H1 (cell line): ENCODE measurements at regions not wholly inside any gene's neighbourhood (a gene's known extent, or its start where the extent isn't known, plus 50 kb on each side); places are given as distances from the start of the nearest gene placed in this dataset.
A peak's percentile ranks its signal among the peaks of the same experiment; 100 is the strongest.

ENCODE experiments used
- CTCF ChIA-PET: fragments of 300-600 bp; sonication (Branson Sonifier 250); formaldehyde crosslinking; loops from one replicate; lab custom pipeline; 2021; ENCODE audit not compliant: partially characterized antibody; lab: Charles Lee
- POLR2A ChIA-PET: fragments of 300-600 bp; sonication (Branson Sonifier 250); formaldehyde crosslinking; loops from one replicate; lab custom pipeline; 2021; ENCODE audit warnings: inconsistent platforms; ENCODE audit not compliant: partially characterized antibody; lab: Charles Lee
- DNase-seq, 2 experiments: peaks; one replicate each; pipeline versions ENCODE4 v3.0.0 to v3.0.0-alpha.2; 2010 to 2022; ENCODE audit warnings: low spot score in 2 of 2, low read depth in 1 of 2, mixed read lengths in 1 of 2
- FAIRE-seq: peaks from 2 replicates; lab custom pipeline; 2011; peaks lifted over from hg19 to GRCh38; lab: Jason Lieb, UNC
- H2AFZ ChIP-seq: 2 replicates; pipeline ENCODE4 v1.8.1; 2012; ENCODE audit warnings: low read length, inconsistent platforms
- H2AK5ac ChIP-seq: 2 replicates; pipeline ENCODE4 v1.6.1; 2013; ENCODE audit warnings: low read depth, low read length
- H2BK120ac ChIP-seq: replicated peaks from 2 replicates; pipeline ENCODE3; 2013; ENCODE audit warnings: low read depth, low read length, inconsistent platforms
- H2BK12ac ChIP-seq: 2 replicates; pipeline ENCODE4 v1.6.1; 2013; ENCODE audit warnings: low read depth, low read length
- H2BK15ac ChIP-seq: 2 replicates; pipeline ENCODE4 v1.6.1; 2013; ENCODE audit warnings: low read length
- H2BK20ac ChIP-seq: 2 replicates; pipeline ENCODE4 v1.6.1; 2013; ENCODE audit warnings: low read length
- H2BK5ac ChIP-seq: 2 replicates; pipeline ENCODE4 v1.6.1; 2013; ENCODE audit warnings: low read depth, low read length
- H3K14ac ChIP-seq: 2 replicates; pipeline ENCODE4 v1.6.1; 2013; ENCODE audit warnings: inconsistent platforms; ENCODE audit not compliant: insufficient read length
- H3K18ac ChIP-seq: 2 replicates; pipeline ENCODE4 v1.6.1; 2013; ENCODE audit warnings: low read length; ENCODE audit errors: extremely low read depth
- H3K23ac ChIP-seq: 2 replicates; pipeline ENCODE4 v1.6.1; 2013; ENCODE audit warnings: inconsistent platforms; ENCODE audit not compliant: insufficient read length
- H3K23me2 ChIP-seq: 2 replicates; pipeline ENCODE4 v1.6.1; 2013; ENCODE audit warnings: low read depth, low read length
- H3K27ac ChIP-seq: 2 replicates; pipeline ENCODE4 v1.6.1; 2011; ENCODE audit warnings: low read depth, low read length, inconsistent platforms
- H3K27me3 ChIP-seq, 4 experiments: replicated peaks in 1 of 4; 1 replicate in 1 of 4; 2 replicates in 3 of 4; pipeline versions ENCODE4 v1.6.1 to v1.8.1; 2011 to 2013; ENCODE audit warnings: low read length in 3 of 4, mild to moderate bottlenecking in 3 of 4, inconsistent platforms in 2 of 4, mixed read lengths in 2 of 4, moderate library complexity in 1 of 4; ENCODE audit not compliant: control insufficient read depth in 3 of 4, insufficient read depth in 3 of 4; ENCODE audit errors: extremely low read depth in 1 of 4
- H3K36me3 ChIP-seq, 4 experiments: 2 replicates each; pipeline versions ENCODE4 v1.6.1 to v1.8.1; 2011 to 2013; ENCODE audit warnings: mild to moderate bottlenecking in 4 of 4, low read length in 3 of 4, moderate library complexity in 2 of 4, control low read depth in 1 of 4, inconsistent platforms in 1 of 4; ENCODE audit not compliant: insufficient read depth in 4 of 4, control insufficient read depth in 2 of 4
- H3K4ac ChIP-seq: replicated peaks from 2 replicates; pipeline ENCODE3; 2013; ENCODE audit warnings: low read length, low read depth, mixed read lengths, inconsistent platforms; ENCODE audit not compliant: insufficient read length
- H3K4me1 ChIP-seq, 4 experiments: replicated peaks in 1 of 4; 1 replicate in 1 of 4; 2 replicates in 3 of 4; pipeline versions ENCODE4 v1.6.1 to v1.8.1; 2011 to 2013; ENCODE audit warnings: low read length in 3 of 4, inconsistent platforms in 2 of 4, mixed read lengths in 1 of 4; ENCODE audit not compliant: insufficient read depth in 4 of 4, control insufficient read depth in 3 of 4
- H3K4me2 ChIP-seq, 2 experiments: 2 replicates each; pipeline versions ENCODE4 v1.6.1 to v1.8.1; 2011 to 2013; ENCODE audit warnings: low read depth in 2 of 2, low read length in 2 of 2, control low read depth in 1 of 2, inconsistent platforms in 1 of 2, mild to moderate bottlenecking in 1 of 2; ENCODE audit not compliant: insufficient read depth in 1 of 2
- H3K4me3 ChIP-seq, 4 experiments: fragments of 200-600, 300-600 bp in 1 of 4; sonication (generic), shearing (Covaris generic), sonication (Bioruptor Twin) in 1 of 4; 2 replicates each; pipeline versions ENCODE4 v1.5.1 to v1.8.1; 2011 to 2016; ENCODE audit warnings: low read length in 4 of 4, low read depth in 3 of 4, control low read depth in 2 of 4, inconsistent platforms in 2 of 4, mild to moderate bottlenecking in 2 of 4, mixed read lengths in 1 of 4, moderate library complexity in 1 of 4; ENCODE audit not compliant: insufficient read depth in 2 of 4; ENCODE audit errors: extremely low read depth in 1 of 4
- H3K56ac ChIP-seq: replicated peaks from 2 replicates; pipeline ENCODE3; 2013; ENCODE audit warnings: low read depth, mild to moderate bottlenecking, mixed read lengths, low read length, inconsistent platforms; ENCODE audit not compliant: insufficient read length
- H3K79me1 ChIP-seq: 2 replicates; pipeline ENCODE4 v1.6.1; 2013; ENCODE audit warnings: low read depth, low read length, control low read depth
- H3K79me2 ChIP-seq, 2 experiments: 2 replicates each; pipeline versions ENCODE4 v1.6.1 to v1.8.1; 2012 to 2013; ENCODE audit warnings: low read length in 2 of 2, mild to moderate bottlenecking in 2 of 2, inconsistent platforms in 1 of 2; ENCODE audit not compliant: insufficient read depth in 2 of 2, control insufficient read depth in 1 of 2
- H3K9ac ChIP-seq, 4 experiments: replicated peaks in 1 of 4; 1 replicate in 1 of 4; 2 replicates in 3 of 4; pipeline versions ENCODE4 v1.6.1 to v1.8.1; 2011 to 2013; ENCODE audit warnings: low read depth in 3 of 4, low read length in 3 of 4, control low read depth in 2 of 4, mild to moderate bottlenecking in 2 of 4, moderate library complexity in 2 of 4, inconsistent platforms in 1 of 4; ENCODE audit errors: extremely low read depth in 1 of 4
- H3K9me3 ChIP-seq, 2 experiments: 2 replicates each; pipeline versions ENCODE4 v1.6.1 to v1.8.1; 2012 to 2013; ENCODE audit warnings: mild to moderate bottlenecking in 2 of 2, moderate library complexity in 2 of 2, control low read depth in 1 of 2, inconsistent platforms in 1 of 2, low read depth in 1 of 2, low read length in 1 of 2, mixed read lengths in 1 of 2; ENCODE audit not compliant: insufficient read depth in 2 of 2
- H4K20me1 ChIP-seq, 2 experiments: replicated peaks in 1 of 2; 2 replicates each; pipeline versions ENCODE3 to v1.8.1; 2011 to 2013; ENCODE audit warnings: inconsistent platforms in 2 of 2, low read length in 2 of 2, mild to moderate bottlenecking in 1 of 2; ENCODE audit not compliant: insufficient read depth in 2 of 2, control insufficient read depth in 1 of 2
- H4K5ac ChIP-seq: 2 replicates; pipeline ENCODE4 v1.6.1; 2013; ENCODE audit warnings: low read length, low read depth, mixed read lengths, inconsistent platforms; ENCODE audit not compliant: insufficient read length
- H4K8ac ChIP-seq: 2 replicates; pipeline ENCODE4 v1.8.0; 2013; ENCODE audit warnings: mild to moderate bottlenecking, moderate library complexity, low read length, inconsistent platforms; ENCODE audit not compliant: insufficient read depth; ENCODE audit errors: extremely low read depth
- H4K91ac ChIP-seq: replicated peaks from 2 replicates; pipeline ENCODE3; 2013; ENCODE audit warnings: low read length, mixed read lengths, inconsistent platforms; ENCODE audit not compliant: insufficient read length
- ATF2 ChIP-seq: IDR thresholded peaks from 2 replicates; pipeline ENCODE4 v1.6.1; 2012; ENCODE audit warnings: low read length, inconsistent platforms
- BRCA1 ChIP-seq: IDR thresholded peaks from 2 replicates; pipeline ENCODE4 v1.6.1; 2012; ENCODE audit warnings: low read depth, low read length, improper control_type of control experiment
- CBX5 ChIP-seq: fragments of 300-800, 300-1000 bp; sonication (generic); IDR thresholded peaks from 2 replicates; pipeline ENCODE4 v1.7.1; 2016; ENCODE audit warnings: antibody characterized with exemption, low read length, low read depth
- CREB1 ChIP-seq: IDR thresholded peaks from 2 replicates; pipeline ENCODE4 v1.6.1; 2012; ENCODE audit warnings: inconsistent platforms
- EZH2 ChIP-seq: fragments of 200-600 bp; sonication (generic); IDR thresholded peaks from 2 replicates; pipeline ENCODE4 v1.7.1; 2012; ENCODE audit warnings: low read depth, mild to moderate bottlenecking, moderate library complexity, low read length, inconsistent platforms; ENCODE audit not compliant: severe bottlenecking
- NRF1 ChIP-seq: IDR thresholded peaks from 2 replicates; pipeline ENCODE4 v1.6.1; 2011; ENCODE audit warnings: mild to moderate bottlenecking, low read depth, low read length, improper control_type of control experiment
- RNF2 ChIP-seq: fragments of 200-900, 300-1000 bp; sonication (generic); IDR thresholded peaks from 2 replicates; pipeline ENCODE4 v1.7.1; 2016; ENCODE audit warnings: borderline replicate concordance, low read depth, mild to moderate bottlenecking, antibody characterized with exemption, low read length; ENCODE audit not compliant: poor library complexity, severe bottlenecking; ENCODE audit errors: missing control alignments
- RXRA ChIP-seq: IDR thresholded peaks from 2 replicates; pipeline ENCODE4 v1.6.1; 2011; ENCODE audit warnings: low read depth, mild to moderate bottlenecking, low read length, moderate library complexity; ENCODE audit not compliant: insufficient read depth
- SUZ12 ChIP-seq: fragments of 200-600 bp; sonication (generic); IDR thresholded peaks from 2 replicates; pipeline ENCODE4 v1.6.1; 2012; ENCODE audit warnings: mild to moderate bottlenecking, inconsistent platforms, low read length, moderate library complexity, mixed read lengths
- WGBS, 2 experiments: shearing (Covaris generic) in 1 of 2; methylation state at CpG; one replicate each; pipeline versions ENCODE4 v1.1.6 to v1.1.7; 2013 to 2015; ENCODE audit warnings: low lambda C conversion rate in 2 of 2, mixed read lengths in 2 of 2, inconsistent platforms in 1 of 2, low coverage in 1 of 2, missing lambda C conversion rate in 1 of 2; ENCODE audit not compliant: insufficient replicate concordance in 2 of 2, insufficient coverage in 1 of 2, insufficient read length in 1 of 2; ENCODE audit errors: extremely low coverage in 1 of 2, missing lambda C conversion rate in 1 of 2; 5-methylcytosine and 5-hydroxymethylcytosine counted together

- Histone ChIP-seq H4K91ac (no peak overlapping the region), H3K14ac (no peak overlapping the region), H3K4me2 (peak overlapping the region; percentile 86 to 87), H3K79me1 (no peaks in the 10 kb centered on the region), H3K18ac (no peak overlapping the region), H3K4me3 (peak overlapping the region; percentile 10 to 54 (median 29); a peak in 7 of 8 replicates), H3K27ac (no peak overlapping the region), H4K20me1 (peaks cover 5 to 9% of the 10 kb centered on the region in 2 experiments), H3K36me3 (peaks cover 0 to 6% (median 0%) of the 10 kb centered on the region in 4 experiments; a peak in 1 of 8 replicates), H2AK5ac (no peak overlapping the region), H3K79me2 (no peaks in the 10 kb centered on the region), H3K23me2 (peaks cover 3% of the 10 kb centered on the region; the same call in 1 of the 2 replicates), H2BK5ac (no peak overlapping the region), H2BK20ac (no peak overlapping the region), H2BK120ac (no peak overlapping the region), H2AFZ (no peak overlapping the region), H4K8ac (no peak overlapping the region; the same call in 1 of the 2 replicates), H3K4me1 (peaks cover 12 to 19% (median 15%) of the 10 kb centered on the region in 4 experiments), H2BK12ac (0 out of 2 replicates have a peak overlapping the region, but pooled peaks have one; percentile 68), H3K9ac (no peak overlapping the region), H3K56ac (no peak overlapping the region), H3K4ac (no peak overlapping the region), H3K27me3 (peaks cover 70 to 90% (median 87%) of the 10 kb centered on the region in 4 experiments), H4K5ac (no peak overlapping the region), H2BK15ac (no peak overlapping the region), H3K9me3 (no peaks in the 10 kb centered on the region), H3K23ac (no peak overlapping the region)
- TF ChIP-seq CBX5 (no peak), SUZ12 (peak; percentile 73), RXRA (no peak), BRCA1 (no peak), ATF2 (no peak), NRF1 (no peak), RNF2 (peak; percentile 86), EZH2 (peak; percentile 94), CREB1 (no peak)
- CTCF ChIA-PET, result interaction anchor here (0.8 to 3.2 kb wide), 22 partner anchors 11 to 215 kb away, joined by 3 to 10 read pairs (median 4); partner anchors contain the start of gene FOXD1
- DNase-seq, result peak in 1 of 2 experiments; percentile 59
- 3% methylated on average over 30 of the region's 50 CpGs; no CpG with 5 or more reads in 1 of the 2 experiments for whole genome bisulfite sequencing, 2 experiments
- POLR2A ChIA-PET, result interaction anchor here (0.8 to 1.5 kb wide), 4 partner anchors 52 to 208 kb away, joined by 3 read pairs; no protein-coding TSS in a partner anchor
- FAIRE-seq, result no peak
These were observed 125.3 kb downstream of the TMEM174 start for GRCh38 chr5:73298251-73298771.
